DND-41 (cell line): ENCODE measurements at regions not wholly inside any gene's neighbourhood (a gene's known extent, or its start where the extent isn't known, plus 50 kb on each side); places are given as distances from the start of the nearest gene placed in this dataset.

Experiments used
- ATAC-seq: fragments of 200-7000 bp; cut with Tn5 transposase; 3 replicates; pipeline ENCODE4 v1.9.1; 2021; ENCODE audit warnings: low read depth; ENCODE audit not compliant: insufficient read depth
- DNase-seq: peaks from one replicate; pipeline ENCODE4 v3.0.0-alpha.2; 2020
- H2AFZ ChIP-seq: 2 replicates; pipeline ENCODE4 v1.6.0; 2012; ENCODE audit warnings: low read depth, low read length
- H3K27ac ChIP-seq: 2 replicates; pipeline ENCODE4 v1.5.1; 2012; ENCODE audit warnings: low read length, inconsistent platforms
- H3K27me3 ChIP-seq: fragments of 200-600 bp; sonication (generic); 2 replicates; pipeline ENCODE4 v1.6.0; 2012; ENCODE audit warnings: low read length, mild to moderate bottlenecking, inconsistent platforms; ENCODE audit not compliant: insufficient read depth, poor library complexity
- H3K36me3 ChIP-seq: 2 replicates; pipeline ENCODE4 v1.5.1; 2012; ENCODE audit warnings: low read length, inconsistent platforms; ENCODE audit not compliant: insufficient read depth
- H3K4me1 ChIP-seq: 2 replicates; pipeline ENCODE4 v1.5.1; 2012; ENCODE audit warnings: mild to moderate bottlenecking, low read length; ENCODE audit not compliant: insufficient read depth
- H3K4me2 ChIP-seq: 2 replicates; pipeline ENCODE4 v1.6.0; 2012; ENCODE audit warnings: mild to moderate bottlenecking, moderate library complexity, low read length, inconsistent platforms; ENCODE audit not compliant: insufficient read depth
- H3K4me3 ChIP-seq, 2 experiments: fragments of 200-600 bp in 1 of 2; shearing (Covaris generic) in 1 of 2; 2 replicates each; pipeline ENCODE4 v1.5.1; 2012 to 2016; ENCODE audit warnings: inconsistent platforms in 2 of 2, low read length in 2 of 2, mild to moderate bottlenecking in 2 of 2, low read depth in 1 of 2, moderate library complexity in 1 of 2
- H3K79me2 ChIP-seq: 2 replicates; pipeline ENCODE4 v1.6.0; 2012; ENCODE audit warnings: low read length, inconsistent platforms; ENCODE audit not compliant: insufficient read depth
- H3K9ac ChIP-seq: 2 replicates; pipeline ENCODE4 v1.6.0; 2012; ENCODE audit warnings: low read depth, mild to moderate bottlenecking, inconsistent platforms, low read length, moderate library complexity
- H3K9me3 ChIP-seq: 2 replicates; pipeline ENCODE4 v1.5.1; 2012; ENCODE audit warnings: low read length, moderate library complexity, mild to moderate bottlenecking, inconsistent platforms; ENCODE audit not compliant: insufficient read depth, severe bottlenecking
- H4K20me1 ChIP-seq: 2 replicates; pipeline ENCODE4 v1.6.0; 2012; ENCODE audit warnings: low read length; ENCODE audit not compliant: insufficient read depth
- EZH2 ChIP-seq: IDR thresholded peaks from 3 replicates; pipeline ENCODE4 v1.6.1; 2012; ENCODE audit warnings: borderline replicate concordance, low read depth, mild to moderate bottlenecking, moderate library complexity, low read length, inconsistent platforms; ENCODE audit not compliant: severe bottlenecking
- TF ChIP-seq, protein P1 (sequence below): IDR thresholded peaks from 2 replicates; pipeline ENCODE4 v1.5.1; 2012; ENCODE audit warnings: borderline replicate concordance, low read length, moderate library complexity, mild to moderate bottlenecking; ENCODE audit not compliant: poor library complexity, severe bottlenecking; ENCODE audit errors: extremely low read depth

DNA sequence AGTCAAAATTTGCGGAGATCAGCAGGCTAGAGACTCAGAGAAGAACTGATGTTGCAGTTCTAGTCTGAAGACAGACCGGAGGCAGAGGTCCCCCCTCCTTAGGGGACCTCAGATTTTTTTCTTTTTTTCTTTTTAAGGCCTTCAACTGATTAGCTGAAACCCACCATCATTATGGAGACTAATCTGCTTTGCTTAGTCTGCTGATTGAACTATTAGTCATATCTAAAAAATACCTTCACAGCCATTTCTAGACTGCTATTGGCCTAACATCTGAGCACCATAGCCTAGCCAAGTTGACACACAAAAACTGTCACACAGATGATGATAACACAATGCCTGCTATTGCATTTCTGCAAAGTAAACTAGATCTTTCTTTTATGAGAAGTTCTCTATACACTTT is 141.1 kb upstream of the TNFAIP3 start:
- DNase-seq, result no peak
- no peaks in the 10 kb centered on the region for H3K36me3 ChIP-seq

DNA sequence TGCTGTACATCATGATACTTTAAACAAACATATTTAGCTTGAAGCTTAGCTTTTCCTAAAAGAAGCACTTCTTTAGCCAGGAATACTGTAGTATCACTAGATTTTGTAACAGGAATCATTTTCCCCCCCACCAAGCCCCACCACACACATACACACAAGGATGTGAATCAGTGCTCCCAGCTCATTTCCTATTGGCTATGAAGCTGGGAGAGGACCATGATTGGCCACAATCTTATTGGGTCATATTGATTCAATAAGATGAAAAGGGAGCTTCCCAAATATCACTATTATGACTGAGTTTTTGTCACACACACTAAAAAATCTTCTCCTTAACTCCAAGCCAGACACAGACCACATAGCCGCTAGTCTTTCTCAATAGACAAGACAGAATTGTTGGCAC is 140.5 kb upstream of the TNFAIP3 start:
- no peak for DNase-seq
- TF ChIP-seq, protein P1, sequence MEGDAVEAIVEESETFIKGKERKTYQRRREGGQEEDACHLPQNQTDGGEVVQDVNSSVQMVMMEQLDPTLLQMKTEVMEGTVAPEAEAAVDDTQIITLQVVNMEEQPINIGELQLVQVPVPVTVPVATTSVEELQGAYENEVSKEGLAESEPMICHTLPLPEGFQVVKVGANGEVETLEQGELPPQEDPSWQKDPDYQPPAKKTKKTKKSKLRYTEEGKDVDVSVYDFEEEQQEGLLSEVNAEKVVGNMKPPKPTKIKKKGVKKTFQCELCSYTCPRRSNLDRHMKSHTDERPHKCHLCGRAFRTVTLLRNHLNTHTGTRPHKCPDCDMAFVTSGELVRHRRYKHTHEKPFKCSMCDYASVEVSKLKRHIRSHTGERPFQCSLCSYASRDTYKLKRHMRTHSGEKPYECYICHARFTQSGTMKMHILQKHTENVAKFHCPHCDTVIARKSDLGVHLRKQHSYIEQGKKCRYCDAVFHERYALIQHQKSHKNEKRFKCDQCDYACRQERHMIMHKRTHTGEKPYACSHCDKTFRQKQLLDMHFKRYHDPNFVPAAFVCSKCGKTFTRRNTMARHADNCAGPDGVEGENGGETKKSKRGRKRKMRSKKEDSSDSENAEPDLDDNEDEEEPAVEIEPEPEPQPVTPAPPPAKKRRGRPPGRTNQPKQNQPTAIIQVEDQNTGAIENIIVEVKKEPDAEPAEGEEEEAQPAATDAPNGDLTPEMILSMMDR, result no peak
- TF ChIP-seq EZH2, result no peak
- Histone ChIP-seq H3K4me3 (no peak overlapping the region), H3K79me2 (no peaks in the 10 kb centered on the region), H4K20me1 (no peaks in the 10 kb centered on the region), H2AFZ (no peak overlapping the region), H3K27ac (no peak overlapping the region), H3K36me3 (no peaks in the 10 kb centered on the region), H3K4me2 (no peak overlapping the region), H3K9me3 (no peaks in the 10 kb centered on the region), H3K4me1 (peaks cover 29% of the 10 kb centered on the region), H3K9ac (no peak overlapping the region), H3K27me3 (no peaks in the 10 kb centered on the region)
- no peak for ATAC-seq

More for the DNA sequence above, 141.1 kb upstream of the TNFAIP3 start:
- Histone ChIP-seq H2AFZ (no peak overlapping the region), H3K4me2 (no peak overlapping the region), H3K9me3 (no peaks in the 10 kb centered on the region), H3K9ac (no peak overlapping the region), H3K79me2 (no peaks in the 10 kb centered on the region), H3K27ac (no peak overlapping the region), H3K4me3 (no peak overlapping the region), H3K4me1 (peaks cover 26% of the 10 kb centered on the region), H4K20me1 (no peaks in the 10 kb centered on the region), H3K27me3 (no peaks in the 10 kb centered on the region)
- no peak for ATAC-seq
- TF ChIP-seq, protein P1, result no peak
- TF ChIP-seq EZH2, result no peak

DNA sequence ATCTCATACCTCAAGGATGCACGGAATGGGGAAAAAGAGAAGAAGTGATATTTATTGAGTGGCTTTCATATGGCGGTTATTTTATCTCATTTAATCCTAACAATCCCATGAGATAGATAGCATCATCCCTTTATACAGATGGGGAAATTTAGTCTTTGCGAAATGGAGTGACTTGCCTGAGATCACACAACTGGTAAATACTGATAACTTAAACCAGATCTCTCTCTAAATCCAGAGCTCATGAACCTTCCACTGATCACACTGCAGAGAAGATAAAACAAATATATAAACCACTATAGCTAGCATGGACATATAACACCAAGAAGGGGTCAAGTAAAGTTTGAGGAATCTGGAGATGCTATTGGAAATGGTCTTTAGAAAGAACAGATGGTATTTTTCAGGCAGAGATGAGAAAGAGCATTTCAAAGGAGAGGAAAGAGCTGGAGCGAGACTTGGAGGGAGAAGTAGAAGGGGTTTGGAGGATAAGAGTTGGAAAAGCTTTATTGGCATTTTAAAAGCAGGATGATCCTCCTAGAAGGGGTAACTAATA is 139.8 kb upstream of the TNFAIP3 start:
- no peak overlapping the region for H3K4me3 ChIP-seq
- no peaks in the 10 kb centered on the region for H4K20me1 ChIP-seq
- no peak for ATAC-seq
- no peaks in the 10 kb centered on the region for H3K79me2 ChIP-seq
- H3K27me3 ChIP-seq, result no peaks in the 10 kb centered on the region
- H3K9ac ChIP-seq, result no peak overlapping the region
- H3K4me2 ChIP-seq, result no peak overlapping the region
- H2AFZ ChIP-seq, result no peak overlapping the region
- DNase-seq, result no peak
- no peaks in the 10 kb centered on the region for H3K36me3 ChIP-seq
- no peak overlapping the region for H3K27ac ChIP-seq
- no peaks in the 10 kb centered on the region for H3K9me3 ChIP-seq
- TF ChIP-seq, protein P1, result no peak
- TF ChIP-seq EZH2, result no peak
- peaks cover 28% of the 10 kb centered on the region for H3K4me1 ChIP-seq
